GM18502 (cell line): ENCODE measurements at regions not wholly inside any gene's neighbourhood (a gene's known extent, or its start where the extent isn't known, plus 50 kb on each side); places are given as distances from the start of the nearest gene placed in this dataset.
"Not testable (repeated sequence)": the region's sequence is repeated elsewhere in the genome, so short reads cannot be mapped to it uniquely, and the experiment has no call there.

ENCODE experiments used
- ATAC-seq: cut with Tn5 transposase; IDR thresholded peaks from one replicate; pipeline ENCODE4 v1.9.1; 2021; ENCODE audit warnings: mild to moderate bottlenecking; ENCODE audit not compliant: unreplicated experiment, poor library complexity

- not testable (repeated sequence) for ATAC-seq
Observed at GRCh38 chr4:183044924-183045640, 54.0 kb upstream of the WWC2 start.

DNA sequence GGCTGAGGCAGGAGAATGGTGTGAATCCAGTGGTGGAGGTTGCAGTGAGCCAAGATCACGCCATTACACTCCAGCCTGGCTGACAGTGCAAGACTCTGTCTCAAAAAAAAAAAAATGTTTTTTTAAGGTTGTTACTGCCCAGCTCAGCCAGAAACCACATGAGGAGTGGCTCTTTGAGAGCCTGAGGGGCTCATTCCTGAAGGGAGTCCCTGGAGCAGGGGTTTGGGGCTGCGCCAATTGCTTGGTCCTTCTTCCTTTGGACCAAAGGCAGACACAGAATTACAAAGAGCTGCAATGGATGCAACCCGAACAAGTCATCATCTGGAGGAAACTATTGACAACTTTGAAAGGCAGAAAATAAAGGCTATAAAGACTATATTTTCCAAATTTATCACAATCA lies 60.6 kb upstream of the WWC2 start:
- no peak for ATAC-seq

DNA sequence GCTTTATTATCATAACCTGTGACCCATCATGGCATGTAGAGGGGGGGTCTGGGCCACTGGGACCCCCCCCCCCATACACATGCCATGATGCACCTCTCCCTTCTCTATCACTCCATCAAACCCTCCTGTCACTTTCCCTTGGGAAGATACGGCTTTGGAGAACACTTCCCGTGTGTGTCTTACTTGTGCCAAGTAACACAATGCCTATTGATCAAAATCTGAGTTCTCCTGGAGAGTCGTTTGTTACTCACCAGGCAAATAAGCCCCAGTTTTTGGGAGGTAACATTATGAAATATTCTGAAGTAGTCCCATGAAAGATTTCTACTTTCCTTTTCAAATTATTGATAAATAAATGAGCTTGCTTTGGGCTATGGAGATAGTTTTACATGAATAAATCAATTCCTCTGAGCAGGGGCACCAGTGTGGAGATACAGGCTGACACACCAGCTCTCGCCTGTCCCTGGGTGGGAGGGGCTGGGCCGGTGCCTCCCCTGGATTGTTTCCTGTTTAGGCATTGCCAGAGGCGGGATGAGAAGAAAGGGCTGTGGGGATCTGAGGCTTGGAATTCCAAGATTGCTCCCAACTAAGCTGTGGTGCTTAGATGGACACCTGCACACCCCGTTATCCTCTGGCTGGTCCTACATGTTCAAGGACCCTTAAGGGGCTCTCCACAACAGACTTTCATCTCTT lies 63.2 kb upstream of the WWC2 start:
- ATAC-seq, result no peak

- no peak for ATAC-seq
Observed at GRCh38 chr4:183035256-183035655, 63.8 kb upstream of the WWC2 start.

DNA sequence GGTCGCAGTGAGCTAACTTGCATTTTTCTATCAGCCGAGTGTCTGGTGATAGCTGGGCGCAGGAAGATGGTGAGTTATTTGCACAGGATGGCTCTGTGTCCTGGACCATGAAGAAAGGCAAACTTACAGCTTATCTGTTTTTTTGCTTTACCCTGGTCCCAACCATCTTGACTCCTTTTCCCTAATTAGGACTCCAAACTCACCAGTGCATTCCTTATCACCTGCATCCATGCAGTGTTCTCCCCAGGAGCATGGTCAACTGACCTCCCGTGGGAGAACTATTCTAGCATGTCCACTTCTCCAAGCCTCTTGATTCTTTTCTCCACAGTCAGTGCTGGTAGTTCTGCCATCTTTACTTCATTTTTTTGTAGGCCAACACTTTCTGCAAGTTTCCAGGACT lies 68.2 kb upstream of the WWC2 start:
- ATAC-seq, result no peak

- ATAC-seq, result no peak
Observed at GRCh38 chr4:183030309-183030708, 68.7 kb upstream of the WWC2 start.

DNA sequence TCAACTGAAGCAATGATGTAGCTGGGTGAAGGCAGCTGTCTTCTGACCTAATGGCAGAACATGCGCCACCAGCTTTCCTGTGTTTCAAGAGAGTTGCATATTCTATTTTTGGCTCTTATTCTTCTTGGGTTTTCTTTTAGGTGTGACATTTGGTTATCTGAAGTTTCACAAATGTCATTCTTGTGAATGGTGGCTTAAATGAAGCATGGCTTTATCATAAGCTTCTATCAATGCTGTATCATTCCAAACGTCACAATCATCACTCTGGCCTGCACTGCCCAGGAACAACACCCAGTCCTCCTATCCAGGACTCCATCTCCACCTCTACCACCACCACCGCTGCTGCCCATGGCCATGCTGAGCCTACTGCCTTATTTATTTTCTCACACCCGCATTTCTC lies 69.7 kb upstream of the WWC2 start:
- ATAC-seq, result no peak

- no peak for ATAC-seq
Observed at GRCh38 chr4:183026701-183027100, 72.4 kb upstream of the WWC2 start.

- no peak for ATAC-seq
Observed at GRCh38 chr4:183022617-183023016, 76.4 kb upstream of the WWC2 start.

DNA sequence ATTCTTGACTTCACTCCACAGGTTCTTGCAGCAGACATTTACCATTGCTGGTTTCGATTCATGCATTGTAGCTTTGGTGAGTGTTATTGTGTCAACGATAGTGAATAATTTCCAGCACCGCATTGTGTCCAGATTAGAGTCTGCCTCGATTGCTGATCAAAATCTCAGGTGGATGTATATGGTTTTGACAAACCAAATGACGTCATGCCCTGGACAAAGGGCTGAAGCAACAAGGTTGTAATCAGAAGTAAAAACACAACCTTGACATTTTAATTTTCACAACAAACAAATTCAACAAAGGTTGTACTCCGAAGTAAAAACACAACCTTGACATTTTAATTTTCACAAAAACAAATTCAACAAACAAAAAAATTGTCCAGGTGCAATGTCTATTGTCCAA lies 81.1 kb upstream of the WWC2 start:
- ATAC-seq, result no peak

DNA sequence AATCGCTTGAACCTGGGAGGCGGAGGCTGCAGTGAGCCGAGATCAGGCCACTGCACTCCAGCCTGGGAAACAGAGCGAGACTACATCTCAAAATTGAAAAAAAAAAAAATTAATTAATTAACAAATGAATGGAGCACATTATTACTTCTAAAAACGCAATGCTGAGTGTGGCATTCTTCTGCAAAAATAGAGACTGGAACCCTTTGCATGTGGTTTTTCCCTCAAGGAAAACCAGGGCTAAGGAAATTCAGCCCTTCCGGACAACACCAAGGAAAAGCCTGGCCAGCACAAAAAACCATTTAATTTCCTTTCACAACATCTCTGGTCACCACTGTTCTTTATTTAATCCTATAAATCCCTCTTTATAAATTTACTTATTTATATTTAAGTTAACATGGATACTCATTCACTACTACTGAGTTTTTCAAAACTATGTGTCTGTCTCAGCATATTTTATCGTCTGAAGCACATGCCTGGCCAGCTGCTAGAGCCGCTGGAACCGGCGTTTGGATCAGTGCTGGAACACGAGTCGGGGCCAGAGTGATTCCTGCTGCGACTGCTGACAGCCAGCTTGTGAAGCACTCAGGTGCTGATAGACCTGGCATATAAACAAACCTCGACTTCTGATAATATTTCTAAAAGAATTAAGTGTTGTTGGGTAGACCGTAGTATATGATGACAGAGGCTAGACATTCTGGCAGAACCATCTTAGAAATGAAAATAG lies 84.5 kb upstream of the WWC2 start:
- ATAC-seq, result no peak

- no peak for ATAC-seq
Observed at GRCh38 chr4:183013730-183014002, 85.4 kb upstream of the WWC2 start.

GRCh38 chr4:183012879-183013729 lies 86.0 kb upstream of the WWC2 start:
- ATAC-seq, result no peak

- no peak for ATAC-seq
Observed at GRCh38 chr4:183011213-183011907, 87.7 kb upstream of the WWC2 start.

DNA sequence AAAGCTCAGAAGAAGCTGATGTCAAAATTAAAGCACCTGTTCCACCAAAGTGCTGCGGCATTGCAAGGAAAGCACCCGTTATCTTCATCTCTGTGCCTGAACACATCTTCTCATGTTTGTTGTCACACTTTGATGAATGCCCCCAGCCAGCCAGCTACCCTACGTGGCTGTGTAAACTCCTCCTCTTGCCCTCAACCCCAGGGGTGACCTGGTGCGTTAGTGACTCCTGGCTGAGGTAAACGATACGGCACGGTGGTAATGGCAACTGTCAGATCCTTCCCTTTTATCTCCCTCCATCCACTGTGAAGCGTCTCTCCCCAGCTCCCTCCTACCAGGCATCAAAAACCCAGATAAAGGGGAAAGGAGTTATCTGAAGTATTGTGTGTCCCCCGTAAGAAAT lies 90.6 kb upstream of the WWC2 start:
- no peak for ATAC-seq

DNA sequence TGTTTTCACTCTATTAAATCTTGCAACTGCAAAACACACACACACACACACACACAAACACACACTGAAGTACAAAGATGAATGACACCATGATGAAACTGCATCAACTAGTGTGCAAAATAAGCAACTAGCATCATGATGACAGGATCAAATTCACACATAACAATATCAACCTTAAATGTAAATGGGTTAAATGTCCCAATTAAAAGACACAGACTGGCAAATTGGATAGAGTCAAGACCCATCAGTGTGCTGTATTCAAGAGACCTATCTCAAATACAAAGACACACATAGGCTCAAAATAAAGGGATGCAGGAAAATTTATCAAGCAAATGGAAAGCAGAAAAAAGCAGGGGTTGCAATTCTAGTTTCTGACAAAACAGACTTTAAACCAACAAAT lies 87.2 kb upstream of the DCTD start:
- not testable (repeated sequence) for ATAC-seq

DNA sequence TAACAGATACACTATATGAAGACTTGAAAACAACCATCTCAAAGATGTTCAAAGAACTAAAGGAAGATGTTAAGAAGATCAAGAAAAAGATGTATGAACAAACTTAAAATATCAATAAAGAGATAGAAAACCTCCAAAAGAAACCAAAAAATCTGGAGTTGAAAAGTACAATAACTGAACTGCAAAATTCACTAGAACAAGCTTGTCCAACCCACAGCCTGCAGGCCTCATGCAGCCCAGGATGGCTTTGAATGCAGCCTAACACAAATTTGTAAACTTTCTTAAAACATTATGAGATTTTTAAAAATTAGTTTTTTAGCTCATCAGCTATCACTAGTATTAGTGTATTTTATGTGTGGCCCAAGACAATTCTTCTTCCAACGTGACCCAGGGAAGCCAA lies 77.0 kb upstream of the DCTD start:
- ATAC-seq, result no peak

GRCh38 chr4:182978152-182978827 lies 61.1 kb upstream of the DCTD start:
- peak; percentile 83 for ATAC-seq

GRCh38 chr4:182975806-182976205 lies 58.6 kb upstream of the DCTD start:
- peak; percentile 77 for ATAC-seq

DNA sequence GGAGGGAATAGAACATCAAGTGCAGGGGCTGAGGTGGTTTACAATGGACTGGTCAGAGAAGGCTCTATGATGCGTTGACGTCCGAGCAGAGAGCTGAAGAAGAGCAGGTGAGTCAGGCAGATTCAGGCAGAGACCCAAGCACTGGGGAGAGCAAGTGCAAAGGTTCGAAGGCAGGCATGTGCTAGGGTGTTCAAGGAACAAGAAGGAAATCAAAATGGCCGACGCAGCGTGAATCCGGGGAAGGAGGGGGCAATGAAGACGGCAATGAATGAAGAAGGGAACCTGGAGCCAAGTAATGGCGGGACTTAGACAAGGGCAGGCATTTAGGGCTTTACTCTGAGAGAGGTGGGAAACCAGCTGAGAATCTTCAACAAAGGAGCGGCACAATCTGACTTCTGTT lies 56.8 kb upstream of the DCTD start:
- no peak for ATAC-seq
